HG03196 (cell line): ENCODE measurements at regions not wholly inside any gene's neighbourhood (a gene's known extent, or its start where the extent isn't known, plus 50 kb on each side); places are given as distances from the start of the nearest gene placed in this dataset.
"Not testable (repeated sequence)": the region's sequence is repeated elsewhere in the genome, so short reads cannot be mapped to it uniquely, and the experiment has no call there.

Experiments
- ATAC-seq: cut with Tn5 transposase; IDR thresholded peaks from one replicate; pipeline ENCODE4 v1.9.1; 2021; ENCODE audit not compliant: unreplicated experiment

DNA sequence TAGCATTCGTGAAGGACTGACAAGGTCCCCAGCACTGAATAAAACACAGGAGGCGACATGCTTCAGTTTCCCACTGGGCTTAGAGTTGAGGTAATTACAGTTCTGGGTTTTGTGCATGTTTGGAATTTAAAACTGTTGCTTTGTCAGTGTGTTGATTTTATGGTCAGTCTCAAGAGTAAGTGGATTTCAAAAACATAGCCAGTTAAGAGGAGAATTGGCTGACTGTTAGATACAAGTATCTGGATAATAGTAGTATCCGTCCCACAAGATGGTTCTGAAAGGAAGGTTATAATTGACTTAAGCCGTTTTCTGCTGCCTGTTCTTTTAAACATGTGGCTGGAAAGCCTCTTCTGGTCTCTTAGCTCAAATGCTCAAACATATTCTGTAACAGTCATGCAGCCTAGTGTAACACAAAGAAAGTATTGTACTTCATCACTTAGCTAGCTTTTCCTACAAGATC is 170.9 kb downstream of the POLR1F start:
- no peak for ATAC-seq

- ATAC-seq: no peak
These were observed 175.6 kb downstream of the POLR1F start for GRCh38 chr7:19533266-19533665.

DNA sequence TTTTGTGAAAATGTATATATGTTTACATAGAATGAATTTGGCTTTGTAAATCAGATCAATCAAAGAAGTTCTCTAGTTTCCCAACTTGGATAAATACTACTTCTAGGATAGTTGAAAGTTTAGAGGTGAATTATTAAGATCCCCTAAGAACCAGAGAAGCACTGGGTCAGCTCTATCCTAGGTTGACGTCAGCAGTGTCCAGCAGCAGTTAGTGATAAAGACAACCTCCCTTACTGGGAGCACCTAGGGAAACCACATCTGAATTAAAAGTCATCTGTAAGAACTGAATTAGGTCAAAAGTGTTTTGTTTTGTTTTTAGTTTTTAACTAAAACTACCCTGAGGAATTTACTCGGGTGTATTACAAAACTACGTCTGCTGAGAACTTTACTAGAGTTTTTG is 178.0 kb downstream of the POLR1F start:
- ATAC-seq: no peak

DNA sequence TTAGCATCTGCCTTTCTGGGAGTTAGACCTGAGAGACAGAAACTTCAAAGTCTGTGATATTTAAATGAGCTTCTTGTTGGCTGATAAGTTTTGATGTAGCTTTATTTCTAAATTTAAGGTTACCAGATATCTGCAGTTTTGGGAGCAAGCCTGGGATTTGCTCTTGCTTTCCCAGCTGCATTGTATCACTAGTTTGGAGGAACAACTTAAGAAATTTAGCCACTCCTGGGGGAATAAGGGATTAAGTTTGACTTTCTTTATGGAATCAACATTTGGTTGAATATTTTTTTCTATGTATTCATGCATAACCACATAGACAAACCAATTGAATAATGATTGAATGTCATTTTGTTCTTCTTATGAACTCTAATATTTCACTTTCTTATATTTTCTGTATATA is 178.6 kb downstream of the POLR1F start:
- ATAC-seq: no peak

DNA sequence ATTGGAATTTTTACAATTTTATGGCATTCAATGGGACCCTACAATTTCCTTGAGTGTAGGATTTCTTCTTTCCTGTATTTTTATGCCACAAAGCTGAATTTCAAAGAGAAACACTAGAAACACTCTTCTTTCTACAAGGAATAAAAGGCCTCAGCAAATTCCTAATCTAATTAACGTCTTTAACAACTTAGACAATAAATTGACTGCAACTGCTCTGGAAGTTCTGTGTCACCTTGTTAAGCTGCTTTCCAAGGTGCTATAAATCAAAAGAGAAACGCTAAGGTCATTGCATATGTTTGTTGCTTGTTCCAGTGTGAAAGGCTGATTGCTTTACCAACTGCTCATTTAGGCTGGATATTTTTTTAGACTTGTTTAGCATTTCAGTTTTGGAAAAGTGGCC is 182.2 kb downstream of the POLR1F start:
- no peak for ATAC-seq

GRCh38 chr7:19522486-19522885 is 186.4 kb downstream of the POLR1F start:
- no peak for ATAC-seq

DNA sequence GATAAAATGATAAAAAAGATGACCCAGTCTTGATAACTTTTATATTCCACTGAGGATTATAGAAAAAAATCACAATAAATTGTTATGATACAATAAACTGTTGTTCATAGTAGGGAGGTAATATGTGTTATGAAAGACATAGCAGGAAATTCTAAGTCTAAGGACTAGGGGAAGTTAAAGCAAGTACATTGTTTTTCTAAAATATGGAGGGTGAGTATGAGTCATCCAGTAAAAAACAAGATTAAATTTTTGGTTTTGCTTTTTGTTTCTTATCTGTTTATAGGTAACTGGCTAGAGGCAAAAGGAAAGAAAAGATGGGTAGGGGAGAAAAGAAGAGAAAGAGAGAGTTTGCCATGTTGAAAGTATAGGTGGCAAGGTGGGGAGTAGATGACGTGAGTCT is 188.4 kb downstream of the POLR1F start:
- no peak for ATAC-seq

DNA sequence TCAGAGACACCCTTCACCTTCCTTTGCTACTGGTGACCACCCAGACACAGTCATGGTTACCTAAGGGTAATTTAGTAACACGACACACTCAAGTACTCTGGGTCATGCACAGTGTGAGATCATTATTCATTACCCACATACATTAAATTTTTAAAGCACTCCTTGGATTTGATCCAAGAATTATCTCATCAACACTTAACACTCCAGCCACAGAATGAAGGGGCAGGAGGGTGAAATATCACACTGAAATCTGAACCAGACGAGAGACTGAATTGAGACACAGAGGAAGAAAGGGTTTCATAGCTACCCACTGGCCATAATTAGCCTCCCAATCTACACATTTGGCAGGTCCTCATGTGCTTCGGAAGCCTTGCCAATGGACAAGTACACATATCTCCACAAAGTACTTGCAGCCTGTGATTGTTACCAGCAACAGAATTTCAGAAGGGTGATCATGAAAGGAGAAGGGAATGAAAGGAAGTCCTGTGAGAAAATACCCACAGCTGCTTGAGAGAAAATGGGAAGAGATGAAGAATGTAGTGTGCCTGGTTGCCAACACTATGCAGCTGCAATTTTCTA is 189.3 kb downstream of the POLR1F start:
- ATAC-seq: no peak

GRCh38 chr7:19517546-19517945 is 191.3 kb downstream of the POLR1F start:
- ATAC-seq: not testable (repeated sequence)

DNA sequence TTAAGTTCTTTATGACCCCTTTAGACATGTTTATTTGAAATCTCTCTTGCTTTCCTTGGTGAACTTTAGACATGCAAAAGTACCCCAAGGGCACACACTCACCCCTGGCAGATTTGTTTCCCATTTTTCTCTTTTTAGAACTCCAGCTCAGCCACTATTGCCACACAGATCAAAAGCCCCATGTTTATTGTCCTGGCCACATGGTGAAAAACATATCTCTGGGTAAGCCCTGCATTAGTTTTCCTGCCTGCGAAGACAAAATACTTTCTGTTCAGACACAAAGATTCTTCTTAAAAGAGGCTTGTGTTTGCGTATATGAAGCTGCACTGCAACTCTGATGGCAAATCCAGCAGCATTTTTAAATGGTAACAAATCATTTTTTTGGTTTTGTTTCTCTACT is 200.0 kb downstream of the POLR1F start:
- ATAC-seq: no peak

- ATAC-seq: no peak
These were observed 200.7 kb downstream of the POLR1F start for GRCh38 chr7:19508124-19508523.

DNA sequence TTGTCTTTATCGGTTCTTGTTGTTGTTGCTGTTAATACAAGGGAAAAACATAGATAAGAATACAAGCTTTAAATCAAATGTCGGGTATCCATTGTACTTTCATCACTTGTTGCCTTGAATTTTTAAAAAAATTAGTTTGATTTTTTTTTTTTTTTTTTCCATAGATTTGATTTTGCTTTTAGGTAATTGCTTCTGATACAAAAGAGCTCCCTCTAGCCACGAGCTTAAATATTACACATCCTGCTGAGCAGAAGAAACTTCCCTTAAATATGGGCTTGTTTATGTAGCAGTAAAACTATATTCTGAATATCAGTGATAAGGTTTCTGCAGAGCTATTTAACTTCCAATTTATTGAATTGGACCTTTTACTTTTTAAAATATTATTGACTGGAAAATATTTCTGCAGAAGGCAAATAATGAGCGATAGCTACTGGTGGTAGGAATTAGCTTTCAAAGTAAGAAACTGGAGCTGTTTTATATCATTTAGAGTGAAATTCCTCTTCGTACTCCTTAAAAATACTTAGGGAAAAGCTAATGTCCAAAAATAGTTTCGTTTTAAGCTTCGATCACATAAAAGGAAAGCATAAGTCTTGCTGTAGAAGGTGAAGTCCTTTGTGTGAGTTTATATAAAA is 216.9 kb downstream of the POLR1F start:
- ATAC-seq: no peak

- no peak for ATAC-seq
These were observed 217.5 kb downstream of the POLR1F start for GRCh38 chr7:19491371-19491770.

- no peak for ATAC-seq
These were observed 219.5 kb downstream of the POLR1F start for GRCh38 chr7:19489162-19489820.

- no peak for ATAC-seq
These were observed 220.8 kb downstream of the POLR1F start for GRCh38 chr7:19488056-19488455.

DNA sequence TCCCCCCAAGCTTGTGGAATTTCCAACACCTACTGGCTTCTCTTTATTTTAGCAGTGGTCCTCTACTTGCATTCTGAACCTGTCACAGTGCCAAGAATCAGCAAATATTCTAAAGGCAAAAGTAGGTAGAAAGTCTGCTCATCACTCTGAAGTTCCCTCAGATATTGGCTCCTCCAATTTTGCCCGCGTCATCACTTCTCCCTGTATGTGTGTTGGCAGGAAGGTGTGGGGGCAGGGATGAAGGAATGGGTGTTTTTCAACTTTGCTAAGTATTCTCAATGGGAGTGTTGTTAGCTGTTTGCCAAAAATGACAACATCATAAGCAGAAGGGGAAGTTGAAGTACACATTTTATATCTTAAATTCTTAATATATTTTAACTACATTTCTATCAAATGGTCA is 226.2 kb downstream of the POLR1F start:
- no peak for ATAC-seq

GRCh38 chr7:19480383-19480782 is 228.5 kb downstream of the POLR1F start:
- no peak for ATAC-seq

- ATAC-seq: no peak
These were observed 238.8 kb downstream of the POLR1F start for GRCh38 chr7:19470031-19470430.

- ATAC-seq: no peak
These were observed 243.0 kb downstream of the POLR1F start for GRCh38 chr7:19465861-19466260.

GRCh38 chr7:19464751-19465150 is 244.1 kb downstream of the POLR1F start:
- no peak for ATAC-seq

DNA sequence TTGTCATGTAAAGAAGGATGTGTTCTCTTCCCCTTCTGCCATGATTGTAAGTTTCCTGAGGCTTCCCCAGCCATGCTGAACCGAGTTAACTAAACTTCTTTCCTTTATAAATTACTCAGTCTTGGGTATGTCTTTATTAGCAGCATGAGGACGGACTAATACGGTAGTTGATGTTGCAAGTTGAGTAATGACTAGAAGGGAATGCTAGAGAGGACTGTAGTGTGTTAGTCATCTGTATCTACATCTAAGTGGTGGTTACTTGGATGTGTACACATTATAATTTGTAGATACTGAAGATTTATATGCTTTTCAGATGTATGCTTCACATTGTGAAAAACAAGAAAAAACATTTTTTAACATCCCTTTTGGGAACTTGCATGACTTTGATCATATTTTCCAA is 244.6 kb downstream of the POLR1F start:
- ATAC-seq: no peak

DNA sequence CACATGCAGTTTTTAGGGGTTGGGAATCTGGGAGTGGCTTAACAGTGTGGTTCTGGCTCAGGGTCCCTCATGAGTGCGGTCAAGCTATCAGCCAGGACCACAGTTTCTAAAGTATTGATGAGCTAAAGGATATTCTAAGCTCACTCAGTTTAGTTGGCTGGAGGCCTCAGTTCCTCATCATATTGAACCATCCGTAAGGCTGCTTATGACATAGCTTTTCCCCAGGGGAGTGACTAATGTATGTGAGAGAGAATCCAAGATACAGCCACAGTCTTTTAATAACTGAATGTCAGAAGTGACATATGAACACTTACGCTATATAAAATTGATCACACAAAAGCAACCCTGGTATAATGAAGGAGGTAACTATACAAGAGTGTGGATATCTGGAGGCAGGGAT is 245.3 kb downstream of the POLR1F start:
- no peak for ATAC-seq

GRCh38 chr7:19455623-19456022 is 253.2 kb downstream of the POLR1F start:
- no peak for ATAC-seq
